Aorta (tissue), 5 donors: ENCODE measurements at regions not wholly inside any gene's neighbourhood (a gene's known extent, or its start where the extent isn't known, plus 50 kb on each side); places are given as distances from the start of the nearest gene placed in this dataset.

Experiments used
- ATAC-seq: fragments of 200-7000 bp; cut with Tn5 transposase; one replicate; pipeline ENCODE4 v1.9.1; 2022; ENCODE audit warnings: moderate library complexity; ENCODE audit not compliant: low FRiP score
- DNase-seq, 2 donors: peaks; one replicate each; pipeline ENCODE4 v3.0.0-alpha.2; 2020
- H3K27ac ChIP-seq, 2 donors: one replicate each; pipeline ENCODE4 v1.5.1; 2013; ENCODE audit warnings: low read length in 2 of 2, mild to moderate bottlenecking in 2 of 2, moderate library complexity in 2 of 2, control low read depth in 1 of 2, inconsistent platforms in 1 of 2, low read depth in 1 of 2
- H3K27me3 ChIP-seq, 2 donors: one replicate each; pipeline ENCODE4 v1.6.1; 2013; ENCODE audit warnings: control low read depth in 1 of 2, low read length in 1 of 2, mild to moderate bottlenecking in 1 of 2, moderate library complexity in 1 of 2; ENCODE audit not compliant: insufficient read depth in 2 of 2, control insufficient read depth in 1 of 2
- H3K36me3 ChIP-seq, 2 donors: one replicate each; pipeline ENCODE4 v1.6.1; 2013; ENCODE audit warnings: control low read depth in 1 of 2, low read length in 1 of 2, mild to moderate bottlenecking in 1 of 2; ENCODE audit not compliant: insufficient read depth in 2 of 2, control insufficient read depth in 1 of 2
- H3K4me1 ChIP-seq, 2 donors: one replicate each; pipeline ENCODE4 v1.6.1; 2013; ENCODE audit warnings: low read length in 2 of 2, control low read depth in 1 of 2, mild to moderate bottlenecking in 1 of 2, moderate library complexity in 1 of 2; ENCODE audit not compliant: insufficient read depth in 2 of 2, control insufficient read depth in 1 of 2
- H3K4me3 ChIP-seq, 2 donors: one replicate each; pipeline ENCODE4 v1.5.1; 2013; ENCODE audit warnings: low read length in 2 of 2, control low read depth in 1 of 2, mild to moderate bottlenecking in 1 of 2
- H3K9me3 ChIP-seq: one replicate; pipeline ENCODE4 v1.6.1; 2013; ENCODE audit warnings: mild to moderate bottlenecking, low read length; ENCODE audit not compliant: control insufficient read depth
- WGBS, 2 donors: extraction: QIAGEN DNeasy Blood & Tissue Kit; methylation state at CpG; one replicate each; pipeline ENCODE4 v1.1.7; 2013; 5-methylcytosine and 5-hydroxymethylcytosine counted together
- intact Hi-C, 2 donors: fragments of 100-400 bp; cut with DNase I; formaldehyde crosslinking; loops; one replicate each; pipeline versions ENCODE4 v1.14.2 to v1.15.0; 2022
- donor health status: healthy with polysubstance abuse.
- donor health status: Bipolar disorder and iron deficiency.
- donor health status: DM: no; HTN: no; CAD: no.
- donor health status: DM: no; HTN: no; CAD: no.
- donor health status: DM: yes; HTN: yes; CAD: no.

DNA sequence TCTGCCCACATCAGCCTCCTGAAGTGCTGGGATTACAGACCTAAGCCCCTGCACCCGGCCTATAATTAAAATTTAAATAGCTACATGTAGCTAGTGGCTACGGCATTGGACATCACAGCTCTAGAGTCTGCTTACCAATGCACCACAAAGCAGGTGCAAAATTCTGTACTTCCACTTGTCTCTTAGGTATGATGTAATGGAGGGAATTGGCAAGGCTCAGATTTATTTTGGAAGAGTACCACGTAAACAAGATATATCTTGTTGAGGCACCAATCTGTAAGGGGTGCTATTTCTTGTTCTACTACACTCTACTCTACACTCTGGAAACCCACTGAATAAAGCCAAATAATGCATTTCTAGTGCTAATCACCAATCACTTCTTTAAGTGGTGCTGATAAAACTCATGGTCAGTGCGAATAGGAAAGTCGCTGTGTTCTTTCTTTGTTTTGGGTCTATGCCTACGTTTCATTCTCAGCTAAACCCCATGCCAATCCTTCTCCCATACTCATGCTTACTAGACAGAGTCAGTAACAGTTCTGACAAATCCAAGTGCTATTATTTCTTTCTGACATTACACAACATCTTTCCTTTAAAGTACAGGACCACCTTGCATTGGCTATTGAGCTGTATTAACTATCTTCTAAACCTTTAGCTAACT is 92.3 kb downstream of the GC start:
- WGBS, 2 donors = 24% methylated on average over 6 of the region's 6 CpGs
- H3K27me3 ChIP-seq = no peaks in the 10 kb centered on the region
- H3K9me3 ChIP-seq = no peaks in the 10 kb centered on the region
- no peak overlapping the region for H3K4me3 ChIP-seq
- DNase-seq (no peak), ATAC-seq (no peak)
- peak overlapping the region in 1 of 2 donors; percentile 28 for H3K27ac ChIP-seq
- H3K4me1 ChIP-seq = peaks cover 0 to 1% of the 10 kb centered on the region in 2 donors
- no peaks in the 10 kb centered on the region for H3K36me3 ChIP-seq
- intact Hi-C loops = no loop called here

DNA sequence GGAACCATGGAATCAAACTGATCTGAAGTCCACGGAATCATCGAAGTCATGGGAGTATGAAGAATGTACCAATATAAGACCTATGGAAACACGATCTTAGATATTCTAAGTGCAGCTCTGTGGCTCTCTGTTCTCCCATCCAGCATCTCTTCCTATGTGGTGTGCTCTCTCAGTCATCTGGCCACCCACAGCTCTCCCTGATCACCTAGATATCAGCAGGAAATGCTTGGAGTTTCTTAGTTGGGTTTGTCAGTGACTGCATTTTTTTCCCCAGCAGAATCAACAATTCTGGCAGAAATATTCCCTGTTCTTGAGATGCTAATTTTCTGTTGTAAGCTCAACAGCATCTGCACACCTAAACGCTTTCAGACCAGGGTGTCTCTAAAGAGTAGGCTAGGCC is 94.1 kb downstream of the GC start:
- WGBS, 2 donors = 97 to 100% methylated on average over 4 of the region's 4 CpGs

DNA sequence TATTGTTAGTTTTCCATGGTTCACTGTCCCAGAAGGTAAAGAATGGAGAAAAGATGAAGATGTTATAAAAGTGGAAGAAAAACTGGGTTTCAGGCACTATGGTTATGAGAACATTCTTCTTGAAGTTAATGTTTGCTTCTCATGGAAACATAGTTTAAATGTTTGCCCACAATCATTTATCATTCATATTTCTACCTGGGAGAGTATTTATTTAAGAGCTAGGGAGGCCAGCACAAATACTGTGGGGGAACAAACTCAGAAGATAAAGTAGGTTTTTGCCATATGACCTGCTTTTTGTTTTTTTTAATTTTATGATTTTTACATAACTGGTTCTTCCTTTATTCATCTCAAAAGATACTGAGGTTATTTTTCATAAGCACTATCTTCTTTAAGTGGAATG is 96.8 kb downstream of the GC start:
- Histone ChIP-seq H3K4me3 (no peak overlapping the region), H3K36me3 (no peaks in the 10 kb centered on the region), H3K9me3 (no peaks in the 10 kb centered on the region), H3K4me1 (peaks cover 0 to 6% of the 10 kb centered on the region in 2 donors), H3K27me3 (no peaks in the 10 kb centered on the region), H3K27ac (no peak overlapping the region)
- DNase-seq (no peak), ATAC-seq (no peak)
- intact Hi-C loops = no loop called here

More for the DNA sequence above, 94.1 kb downstream of the GC start:
- no peaks in the 10 kb centered on the region for H3K27me3 ChIP-seq
- no peaks in the 10 kb centered on the region for H3K36me3 ChIP-seq
- intact Hi-C loops = no loop called here
- H3K9me3 ChIP-seq = no peaks in the 10 kb centered on the region
- H3K4me3 ChIP-seq = no peak overlapping the region
- ATAC-seq (no peak), DNase-seq (no peak)
- H3K4me1 ChIP-seq = peaks cover 0 to 6% of the 10 kb centered on the region in 2 donors
- H3K27ac ChIP-seq = no peak overlapping the region

DNA sequence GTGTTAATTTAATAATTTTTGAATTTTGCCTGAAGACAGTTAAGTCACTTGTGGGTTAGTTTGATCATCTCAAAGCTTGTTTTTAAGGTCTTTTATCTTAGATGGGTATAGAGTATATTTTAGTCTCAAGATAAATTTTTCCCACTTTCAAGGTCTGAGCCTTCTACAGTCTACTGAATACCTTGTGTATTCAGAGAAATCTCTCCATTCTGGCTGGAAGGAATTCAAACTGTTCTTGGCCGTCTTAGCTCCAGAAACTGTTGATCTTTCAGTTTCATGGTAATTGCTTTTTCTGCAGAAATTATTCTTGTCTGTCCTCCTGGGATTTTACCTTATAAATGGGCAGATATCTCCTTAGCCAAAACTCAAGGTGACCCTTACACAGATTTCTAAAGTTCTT is 97.9 kb downstream of the GC start:
- H3K4me3 ChIP-seq = no peak overlapping the region
- no peak overlapping the region for H3K27ac ChIP-seq
- H3K9me3 ChIP-seq = no peaks in the 10 kb centered on the region
- no peak for ATAC-seq
- H3K4me1 ChIP-seq = peaks cover 0 to 6% of the 10 kb centered on the region in 2 donors
- no peaks in the 10 kb centered on the region for H3K36me3 ChIP-seq
- WGBS, 2 donors = 3% methylated on average over 1 of the region's 1 CpG
- intact Hi-C loops = no loop called here
- H3K27me3 ChIP-seq = no peaks in the 10 kb centered on the region
- DNase-seq = no peak

DNA sequence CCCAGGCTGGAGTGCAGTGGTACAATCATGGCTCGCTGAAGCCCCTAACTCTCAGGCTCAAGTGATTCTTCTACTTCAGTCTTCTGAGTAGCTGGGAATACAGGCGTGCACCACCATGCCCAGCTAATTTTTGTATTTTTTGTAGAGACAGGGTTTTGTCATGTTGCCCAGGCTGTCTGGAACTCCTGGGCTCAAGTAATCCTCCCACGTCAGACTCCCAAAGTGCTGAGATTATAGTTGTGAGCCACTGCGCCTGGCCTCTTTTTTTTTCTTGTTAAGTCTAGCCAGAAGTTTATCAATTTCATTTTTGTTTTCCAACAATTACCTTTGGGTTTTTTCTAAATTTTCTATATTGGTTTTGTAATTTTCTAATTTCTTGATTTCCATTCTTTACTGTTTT is 100.6 kb downstream of the GC start:
- H3K9me3 ChIP-seq = no peaks in the 10 kb centered on the region
- peaks cover 0 to 6% of the 10 kb centered on the region in 2 donors for H3K4me1 ChIP-seq
- H3K4me3 ChIP-seq = no peak overlapping the region
- H3K27ac ChIP-seq = no peak overlapping the region
- intact Hi-C loops = no loop called here
- whole genome bisulfite sequencing, 2 donors = 27 to 28% methylated on average over 4 of the region's 4 CpGs
- ATAC-seq (no peak), DNase-seq (no peak)
- no peaks in the 10 kb centered on the region for H3K36me3 ChIP-seq
- H3K27me3 ChIP-seq = no peaks in the 10 kb centered on the region

DNA sequence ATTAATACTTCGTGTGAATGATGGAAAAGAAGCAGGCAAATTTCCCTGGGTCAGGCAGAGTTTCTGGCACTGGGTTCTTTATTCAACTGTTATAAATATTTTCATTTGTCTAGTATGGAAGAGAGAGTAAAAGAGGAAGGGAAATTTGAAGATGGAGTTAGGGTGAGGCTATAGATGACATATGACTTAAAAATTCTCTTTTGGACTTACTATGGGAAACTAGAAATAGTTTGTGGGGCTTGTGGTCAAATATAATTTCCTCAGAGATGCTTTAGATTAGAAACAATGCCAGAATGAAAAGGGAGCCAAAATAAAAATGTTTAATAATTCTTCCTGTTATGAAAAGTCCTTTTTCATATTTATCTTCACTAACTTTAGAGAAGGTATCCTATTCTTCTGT is 103.2 kb downstream of the GC start:
- ATAC-seq = no peak
- no peaks in the 10 kb centered on the region for H3K9me3 ChIP-seq
- no peak overlapping the region for H3K27ac ChIP-seq
- H3K4me3 ChIP-seq = no peak overlapping the region
- no peaks in the 10 kb centered on the region for H3K36me3 ChIP-seq
- intact Hi-C loops = no loop called here
- no peak for DNase-seq
- H3K27me3 ChIP-seq = no peaks in the 10 kb centered on the region
- H3K4me1 ChIP-seq = no peaks in the 10 kb centered on the region
- WGBS, 2 donors = 3 to 6% methylated on average over 1 of the region's 1 CpG

DNA sequence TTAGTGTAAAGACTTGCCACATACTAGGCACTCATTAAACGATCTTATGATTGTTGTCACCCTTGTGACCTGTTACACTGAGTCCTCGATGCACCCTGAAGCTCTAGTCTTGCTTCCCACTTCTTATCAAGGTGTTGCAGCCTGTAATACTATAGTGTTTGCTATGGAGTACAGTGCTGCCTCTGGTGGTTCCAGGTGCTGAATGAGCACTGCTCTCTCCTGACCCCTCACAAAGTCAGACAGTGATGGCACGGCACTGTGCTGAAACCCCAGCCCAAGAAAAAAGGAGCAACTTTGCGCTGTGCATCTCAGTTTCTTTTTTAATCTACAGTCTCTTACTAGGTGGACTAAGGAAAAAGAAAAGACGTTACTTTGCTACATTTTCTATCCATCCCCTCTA is 106.3 kb downstream of the GC start:
- Histone ChIP-seq H3K27me3 (no peaks in the 10 kb centered on the region), H3K9me3 (no peaks in the 10 kb centered on the region), H3K36me3 (no peaks in the 10 kb centered on the region), H3K4me3 (no peak overlapping the region), H3K27ac (no peak overlapping the region), H3K4me1 (no peaks in the 10 kb centered on the region)
- DNase-seq (no peak), ATAC-seq (no peak)
- intact Hi-C loops = no loop called here
- WGBS, 2 donors = 81 to 83% methylated on average over 5 of the region's 5 CpGs

DNA sequence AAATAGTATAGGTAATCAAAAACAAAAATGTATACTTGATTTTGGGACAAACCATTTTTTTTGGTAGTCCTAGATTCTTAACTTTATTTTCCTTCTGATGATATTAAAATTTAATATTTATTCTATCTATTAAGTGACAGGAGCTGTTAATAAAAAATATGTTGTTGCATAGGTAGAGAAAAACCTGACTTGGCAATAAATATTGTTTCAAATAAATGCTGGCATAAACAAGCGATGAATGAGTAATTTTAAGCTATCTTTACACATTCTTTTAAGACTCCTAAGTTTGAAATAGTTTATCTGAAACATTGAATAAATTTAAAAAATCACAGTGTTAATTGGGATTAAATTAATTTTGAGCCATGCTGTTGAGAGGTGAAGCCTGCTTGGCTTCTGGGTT is 114.6 kb downstream of the GC start:
- Histone ChIP-seq H3K27ac (no peak overlapping the region), H3K9me3 (no peaks in the 10 kb centered on the region), H3K4me1 (no peaks in the 10 kb centered on the region), H3K4me3 (no peak overlapping the region), H3K36me3 (no peaks in the 10 kb centered on the region), H3K27me3 (peaks cover 0 to 2% of the 10 kb centered on the region in 2 donors)
- 95 to 100% methylated on average over 1 of the region's 1 CpG for WGBS, 2 donors
- intact Hi-C loops = no loop called here
- DNase-seq = no peak
- no peak for ATAC-seq

DNA sequence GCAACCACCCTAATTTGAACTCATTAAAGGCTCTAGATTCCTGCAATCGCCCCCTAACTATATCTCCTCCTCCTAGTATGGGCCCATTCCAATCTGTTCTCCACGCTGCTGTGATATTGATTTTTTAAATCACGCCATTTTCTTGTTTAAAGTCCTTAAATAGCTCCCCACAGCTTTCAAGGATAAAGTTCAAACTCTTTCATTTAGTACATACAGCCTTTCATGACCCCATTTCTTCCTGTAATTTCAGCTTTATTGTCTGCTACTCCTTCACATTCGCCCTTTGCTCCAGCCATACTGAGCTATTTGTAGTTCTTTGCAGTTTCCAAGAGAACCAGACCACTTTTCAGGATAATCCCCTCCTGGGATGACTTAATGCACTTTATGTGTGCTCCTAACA is 118.5 kb downstream of the GC start:
- Histone ChIP-seq H3K27me3 (peaks cover 0 to 2% of the 10 kb centered on the region in 2 donors), H3K27ac (no peak overlapping the region), H3K36me3 (no peaks in the 10 kb centered on the region), H3K4me1 (no peaks in the 10 kb centered on the region), H3K9me3 (no peaks in the 10 kb centered on the region), H3K4me3 (no peak overlapping the region)
- WGBS, 2 donors = 89 to 92% methylated on average over 4 of the region's 4 CpGs
- DNase-seq (no peak), ATAC-seq (no peak)
- intact Hi-C loops = no loop called here
